ENCODE measurements at regions not wholly inside any gene's neighbourhood (a gene's known extent, or its start where the extent isn't known, plus 50 kb on each side); places are given as distances from the start of the nearest gene placed in this dataset.

DNA sequence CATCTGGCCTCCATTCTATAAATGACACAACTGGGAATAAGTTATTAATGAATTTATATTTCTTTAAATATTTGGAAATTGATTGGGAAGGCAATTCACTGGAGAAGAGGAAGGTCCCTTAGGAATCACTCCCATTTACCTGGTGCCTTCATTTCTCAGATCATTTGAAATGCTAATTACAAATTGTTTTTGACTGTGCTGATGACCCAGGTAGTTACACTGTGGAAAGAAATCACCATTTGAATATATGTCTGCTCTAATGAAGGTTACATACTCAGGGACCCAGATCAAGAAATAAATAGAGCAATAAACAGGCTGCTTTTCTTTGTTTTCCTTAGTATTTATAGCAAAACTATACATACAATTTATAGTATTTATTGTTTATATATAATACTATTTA, 1759.1 kb downstream of the ARAP2 start:
- no peak overlapping the region for H2AFZ ChIP-seq (ENCODE audit: low read length)
- no peaks in the 10 kb centered on the region for H3K36me3 ChIP-seq (ENCODE audit: control insufficient read depth, insufficient read depth, low read length)
- no peaks in the 10 kb centered on the region for H3K79me2 ChIP-seq (ENCODE audit: control insufficient read depth, insufficient read depth, low read length)
- H3K4me1 ChIP-seq (ENCODE audit: control insufficient read depth, extremely low read depth, insufficient read depth, low read length) = no peaks in the 10 kb centered on the region
- TF ChIP-seq, protein P1, sequence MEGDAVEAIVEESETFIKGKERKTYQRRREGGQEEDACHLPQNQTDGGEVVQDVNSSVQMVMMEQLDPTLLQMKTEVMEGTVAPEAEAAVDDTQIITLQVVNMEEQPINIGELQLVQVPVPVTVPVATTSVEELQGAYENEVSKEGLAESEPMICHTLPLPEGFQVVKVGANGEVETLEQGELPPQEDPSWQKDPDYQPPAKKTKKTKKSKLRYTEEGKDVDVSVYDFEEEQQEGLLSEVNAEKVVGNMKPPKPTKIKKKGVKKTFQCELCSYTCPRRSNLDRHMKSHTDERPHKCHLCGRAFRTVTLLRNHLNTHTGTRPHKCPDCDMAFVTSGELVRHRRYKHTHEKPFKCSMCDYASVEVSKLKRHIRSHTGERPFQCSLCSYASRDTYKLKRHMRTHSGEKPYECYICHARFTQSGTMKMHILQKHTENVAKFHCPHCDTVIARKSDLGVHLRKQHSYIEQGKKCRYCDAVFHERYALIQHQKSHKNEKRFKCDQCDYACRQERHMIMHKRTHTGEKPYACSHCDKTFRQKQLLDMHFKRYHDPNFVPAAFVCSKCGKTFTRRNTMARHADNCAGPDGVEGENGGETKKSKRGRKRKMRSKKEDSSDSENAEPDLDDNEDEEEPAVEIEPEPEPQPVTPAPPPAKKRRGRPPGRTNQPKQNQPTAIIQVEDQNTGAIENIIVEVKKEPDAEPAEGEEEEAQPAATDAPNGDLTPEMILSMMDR (conservative IDR thresholded peaks at IDR 0.05 in 1 of 2, IDR thresholded peaks at IDR 0.05 in 1 of 2; ENCODE audit: low read depth in 1 of 2, low read length in 2 of 2) = no peak
- no peak for TF ChIP-seq EZH2 (IDR thresholded peaks at IDR 0.05; ENCODE audit: low read length, missing control alignments)
- H3K9me3 ChIP-seq (ENCODE audit: control insufficient read depth, insufficient read depth, low read depth, low read length) = no peaks in the 10 kb centered on the region
- H3K27ac ChIP-seq (ENCODE audit: insufficient read depth, low read length) = no peak overlapping the region
- no peak overlapping the region for H3K4me3 ChIP-seq (replicated peaks in 1 of 4; ENCODE audit: control extremely low read depth in 1 of 4, insufficient read depth in 1 of 4, low read depth in 3 of 4, low read length in 4 of 4)
- no peak for DNase-seq (ENCODE audit: low read depth in 2 of 2)
- no peak overlapping the region for H3K4me2 ChIP-seq (ENCODE audit: extremely low read depth, insufficient read depth, low read length)
- no peak overlapping the region for H3K9ac ChIP-seq (ENCODE audit: insufficient read depth, low read length)
- H3K27me3 ChIP-seq (ENCODE audit: control insufficient read depth, insufficient read depth, low read length) = no peaks in the 10 kb centered on the region
- no peaks in the 10 kb centered on the region for H4K20me1 ChIP-seq (ENCODE audit: control insufficient read depth, extremely low read depth, insufficient read depth, low read length)

DNA sequence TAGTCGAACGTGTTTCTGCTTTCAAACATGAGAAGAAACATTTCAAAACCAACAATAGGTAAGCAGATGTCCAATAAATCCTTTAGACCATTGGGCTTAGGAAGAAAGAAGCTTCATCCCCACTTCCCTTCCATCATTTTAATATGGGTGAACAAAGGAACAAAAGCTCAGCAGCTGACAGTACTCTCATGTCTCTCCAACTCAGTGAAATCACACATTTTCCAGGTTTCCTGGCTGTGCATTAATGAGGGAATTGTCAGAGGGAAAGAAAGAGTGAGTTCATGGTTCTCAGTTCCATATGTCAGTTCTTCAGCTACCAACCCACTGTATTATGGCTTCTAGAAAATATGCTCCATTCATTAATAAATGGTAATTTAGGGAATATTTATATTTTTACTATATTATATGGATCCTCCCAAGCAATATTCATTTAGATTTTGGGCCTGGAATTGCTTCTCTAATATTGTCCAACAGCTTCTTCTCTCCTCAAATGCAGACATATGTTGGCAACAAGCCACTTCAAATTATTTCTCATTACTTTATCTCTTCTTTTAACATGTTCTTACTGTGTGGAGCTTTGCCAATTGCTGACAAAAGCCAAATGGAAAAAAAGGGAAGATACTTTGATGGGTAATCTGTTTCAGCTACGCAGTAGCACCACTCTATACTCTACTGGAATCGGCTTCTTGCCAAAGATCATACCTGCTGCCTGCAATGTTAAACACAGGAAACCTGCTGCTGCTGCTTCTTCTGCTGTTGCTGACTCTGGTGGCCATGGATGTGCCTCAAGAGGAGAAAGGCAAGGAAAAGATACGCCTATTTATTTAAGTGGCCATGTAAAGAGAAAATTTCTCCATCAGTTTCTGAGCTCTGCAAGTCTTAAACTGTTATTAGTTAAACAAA, 1757.6 kb downstream of the ARAP2 start:
- Histone ChIP-seq H3K4me3 (replicated peaks in 1 of 4; ENCODE audit: control extremely low read depth in 1 of 4, insufficient read depth in 1 of 4, low read depth in 3 of 4, low read length in 4 of 4) (no peak overlapping the region), H3K9me3 (ENCODE audit: control insufficient read depth, insufficient read depth, low read depth, low read length) (no peaks in the 10 kb centered on the region), H3K36me3 (ENCODE audit: control insufficient read depth, insufficient read depth, low read length) (no peaks in the 10 kb centered on the region), H3K27ac (ENCODE audit: insufficient read depth, low read length) (no peak overlapping the region), H4K20me1 (ENCODE audit: control insufficient read depth, extremely low read depth, insufficient read depth, low read length) (no peaks in the 10 kb centered on the region), H3K9ac (ENCODE audit: insufficient read depth, low read length) (no peak overlapping the region), H3K4me2 (ENCODE audit: extremely low read depth, insufficient read depth, low read length) (no peak overlapping the region), H2AFZ (ENCODE audit: low read length) (no peak overlapping the region), H3K27me3 (ENCODE audit: control insufficient read depth, insufficient read depth, low read length) (no peaks in the 10 kb centered on the region), H3K4me1 (ENCODE audit: control insufficient read depth, extremely low read depth, insufficient read depth, low read length) (no peaks in the 10 kb centered on the region), H3K79me2 (ENCODE audit: control insufficient read depth, insufficient read depth, low read length) (no peaks in the 10 kb centered on the region)
- TF ChIP-seq, protein P1 (conservative IDR thresholded peaks at IDR 0.05 in 1 of 2, IDR thresholded peaks at IDR 0.05 in 1 of 2; ENCODE audit: low read depth in 1 of 2, low read length in 2 of 2) = no peak
- no peak for TF ChIP-seq EZH2 (IDR thresholded peaks at IDR 0.05; ENCODE audit: low read length, missing control alignments)
- DNase-seq (ENCODE audit: low read depth in 2 of 2) = no peak

GRCh38 chr4:34492414-34492813, 1751.9 kb downstream of the ARAP2 start:
- H3K27ac ChIP-seq (ENCODE audit: insufficient read depth, low read length) = no peak overlapping the region
- H3K9me3 ChIP-seq (ENCODE audit: control insufficient read depth, insufficient read depth, low read depth, low read length) = no peaks in the 10 kb centered on the region
- no peak overlapping the region for H3K4me2 ChIP-seq (ENCODE audit: extremely low read depth, insufficient read depth, low read length)
- H3K36me3 ChIP-seq (ENCODE audit: control insufficient read depth, insufficient read depth, low read length) = no peaks in the 10 kb centered on the region
- no peaks in the 10 kb centered on the region for H3K27me3 ChIP-seq (ENCODE audit: control insufficient read depth, insufficient read depth, low read length)
- H3K4me3 ChIP-seq (replicated peaks in 1 of 4; ENCODE audit: control extremely low read depth in 1 of 4, insufficient read depth in 1 of 4, low read depth in 3 of 4, low read length in 4 of 4) = no peak overlapping the region
- no peak overlapping the region for H2AFZ ChIP-seq (ENCODE audit: low read length)
- no peak for DNase-seq (ENCODE audit: low read depth in 2 of 2)
- TF ChIP-seq, protein P1 (conservative IDR thresholded peaks at IDR 0.05 in 1 of 2, IDR thresholded peaks at IDR 0.05 in 1 of 2; ENCODE audit: low read depth in 1 of 2, low read length in 2 of 2) = no peak
- TF ChIP-seq EZH2 (IDR thresholded peaks at IDR 0.05; ENCODE audit: low read length, missing control alignments) = no peak
- H4K20me1 ChIP-seq (ENCODE audit: control insufficient read depth, extremely low read depth, insufficient read depth, low read length) = no peaks in the 10 kb centered on the region
- H3K79me2 ChIP-seq (ENCODE audit: control insufficient read depth, insufficient read depth, low read length) = no peaks in the 10 kb centered on the region
- no peak overlapping the region for H3K9ac ChIP-seq (ENCODE audit: insufficient read depth, low read length)
- no peaks in the 10 kb centered on the region for H3K4me1 ChIP-seq (ENCODE audit: control insufficient read depth, extremely low read depth, insufficient read depth, low read length)

Data from fibroblast of lung (primary cell).